ENCODE measurements at regions not wholly inside any gene's neighbourhood (a gene's known extent, or its start where the extent isn't known, plus 50 kb on each side); places are given as distances from the start of the nearest gene placed in this dataset.

DNA sequence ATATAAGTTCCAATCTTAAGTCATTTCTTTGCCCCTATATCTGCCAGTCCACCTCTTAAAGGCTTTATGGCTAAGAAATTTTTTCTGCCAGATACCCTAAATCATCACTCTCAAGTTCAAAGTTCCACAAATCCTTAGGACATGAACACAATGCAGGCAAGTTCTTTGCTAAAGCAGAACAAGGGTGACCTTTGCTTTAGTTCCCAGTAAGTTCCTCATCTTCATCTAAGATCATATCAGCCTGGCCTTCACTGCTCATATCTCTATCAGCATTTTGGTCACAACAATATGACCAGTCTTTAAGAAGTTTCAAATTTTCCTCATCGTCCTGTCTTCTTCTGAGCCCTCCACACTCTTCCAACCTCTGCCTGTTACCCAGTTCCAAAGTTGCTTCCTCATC, 402.2 kb upstream of the RUNX1 start:
- TF ChIP-seq, protein P1, sequence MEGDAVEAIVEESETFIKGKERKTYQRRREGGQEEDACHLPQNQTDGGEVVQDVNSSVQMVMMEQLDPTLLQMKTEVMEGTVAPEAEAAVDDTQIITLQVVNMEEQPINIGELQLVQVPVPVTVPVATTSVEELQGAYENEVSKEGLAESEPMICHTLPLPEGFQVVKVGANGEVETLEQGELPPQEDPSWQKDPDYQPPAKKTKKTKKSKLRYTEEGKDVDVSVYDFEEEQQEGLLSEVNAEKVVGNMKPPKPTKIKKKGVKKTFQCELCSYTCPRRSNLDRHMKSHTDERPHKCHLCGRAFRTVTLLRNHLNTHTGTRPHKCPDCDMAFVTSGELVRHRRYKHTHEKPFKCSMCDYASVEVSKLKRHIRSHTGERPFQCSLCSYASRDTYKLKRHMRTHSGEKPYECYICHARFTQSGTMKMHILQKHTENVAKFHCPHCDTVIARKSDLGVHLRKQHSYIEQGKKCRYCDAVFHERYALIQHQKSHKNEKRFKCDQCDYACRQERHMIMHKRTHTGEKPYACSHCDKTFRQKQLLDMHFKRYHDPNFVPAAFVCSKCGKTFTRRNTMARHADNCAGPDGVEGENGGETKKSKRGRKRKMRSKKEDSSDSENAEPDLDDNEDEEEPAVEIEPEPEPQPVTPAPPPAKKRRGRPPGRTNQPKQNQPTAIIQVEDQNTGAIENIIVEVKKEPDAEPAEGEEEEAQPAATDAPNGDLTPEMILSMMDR (IDR thresholded peaks at IDR 0.05) = no peak

DNA sequence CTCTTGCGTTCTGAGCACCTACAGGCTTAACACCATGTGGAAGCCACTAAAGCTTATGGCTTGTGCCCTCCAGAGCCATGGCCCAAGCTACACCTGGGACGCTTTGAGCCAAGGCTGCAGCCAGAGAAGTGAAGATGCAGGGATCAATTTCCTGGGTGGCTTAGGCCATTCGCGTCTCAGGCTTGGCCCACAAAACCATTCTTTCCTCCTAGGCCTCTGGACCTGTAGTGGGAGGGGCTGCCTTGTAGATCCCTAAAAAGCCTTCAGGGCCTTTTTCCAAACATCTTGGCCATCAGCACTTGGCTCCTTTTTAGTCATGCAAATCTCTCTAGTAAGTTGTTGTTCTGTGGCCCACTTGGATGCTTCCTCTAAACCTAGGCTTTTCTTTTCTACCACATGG, 401.7 kb upstream of the RUNX1 start:
- TF ChIP-seq, protein P1 (IDR thresholded peaks at IDR 0.05) = no peak

DNA sequence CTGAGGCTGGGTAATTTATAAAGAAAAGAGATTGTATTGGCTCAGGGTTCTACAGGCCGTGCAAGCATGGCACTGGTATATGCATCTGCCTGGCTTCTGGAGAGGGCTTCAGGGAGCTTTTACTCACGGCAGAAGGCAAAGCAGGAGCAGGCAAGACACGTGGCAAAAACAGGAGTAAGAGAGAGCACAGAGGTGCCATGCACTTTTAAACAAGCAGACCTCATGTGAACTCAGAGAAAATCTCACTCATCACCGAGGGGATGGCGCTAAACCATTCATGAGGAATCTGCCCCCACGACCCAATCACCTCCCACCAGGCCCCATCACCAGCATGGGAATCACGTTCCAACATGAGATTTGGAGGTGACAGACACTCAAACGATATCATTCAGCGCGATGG, 400.7 kb upstream of the RUNX1 start:
- TF ChIP-seq, protein P1 (IDR thresholded peaks at IDR 0.05) = no peak

- TF ChIP-seq, protein P1 (IDR thresholded peaks at IDR 0.05) = no peak
Observed at GRCh38 chr21:35448876-35449599, 399.9 kb upstream of the RUNX1 start.

DNA sequence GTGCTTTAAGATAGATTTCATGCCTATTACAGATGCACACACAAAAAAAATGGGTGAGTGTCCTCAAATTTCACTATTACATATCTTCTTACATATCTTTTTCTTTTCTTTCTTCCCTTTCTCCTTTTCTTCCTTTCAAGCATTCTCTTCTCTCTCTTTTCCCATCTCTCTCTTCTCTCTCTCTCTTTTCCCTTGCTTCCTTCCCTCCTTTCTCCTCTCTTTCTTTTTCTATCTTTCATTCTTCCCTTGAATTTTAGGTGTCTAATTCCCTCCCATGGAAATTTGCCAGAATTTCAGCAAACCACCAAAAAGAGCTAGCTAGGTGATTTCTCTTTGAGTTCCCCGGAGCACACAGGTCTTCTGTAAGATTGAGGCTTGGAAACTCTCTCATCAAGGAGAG, 395.3 kb upstream of the RUNX1 start:
- TF ChIP-seq, protein P1 (IDR thresholded peaks at IDR 0.05) = no peak

DNA sequence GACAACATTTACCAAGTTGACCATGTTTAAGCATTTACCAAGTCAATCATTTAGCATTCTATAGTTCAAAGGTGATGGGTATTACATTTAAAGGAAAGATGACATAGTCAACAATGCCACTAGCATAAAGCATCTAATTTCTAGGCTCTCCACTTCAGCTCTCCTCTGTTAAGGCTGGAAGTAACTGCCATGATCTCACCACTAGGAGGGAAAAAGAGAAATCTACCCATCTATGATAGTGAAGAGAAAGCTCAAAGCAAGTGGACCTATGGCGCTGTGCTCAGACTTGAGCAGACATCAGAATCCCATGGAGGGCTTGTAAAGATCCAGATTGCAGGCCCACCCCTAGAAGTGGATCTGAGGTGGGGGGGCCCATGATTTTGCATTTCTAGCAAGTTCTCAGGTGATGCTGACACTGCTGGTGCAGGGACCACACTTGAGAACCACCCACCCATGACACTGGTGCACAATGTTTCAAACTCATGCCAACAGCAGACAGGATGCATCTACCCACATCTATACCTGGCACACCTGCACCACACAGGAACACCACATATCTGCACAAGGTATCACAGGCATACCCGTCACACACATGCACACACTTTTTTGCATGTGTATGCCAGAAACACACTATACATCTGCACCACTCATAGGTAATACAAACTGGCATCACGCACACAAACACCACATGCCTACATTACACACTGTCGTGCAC, 392.9 kb upstream of the RUNX1 start:
- TF ChIP-seq, protein P1 (IDR thresholded peaks at IDR 0.05) = no peak

GRCh38 chr21:35438643-35439404, 389.7 kb upstream of the RUNX1 start:
- TF ChIP-seq, protein P1 (IDR thresholded peaks at IDR 0.05) = no peak
